ENCODE measurements at regions not wholly inside any gene's neighbourhood (a gene's known extent, or its start where the extent isn't known, plus 50 kb on each side); places are given as distances from the start of the nearest gene placed in this dataset.

GRCh38 chr13:59495299-59495698 lies 668.4 kb downstream of the DIAPH3 start:
- TF ChIP-seq POLR2A (IDR thresholded peaks at IDR 0.05) (no peak), POLR2AphosphoS5 (IDR thresholded peaks at IDR 0.05) (no peak), EP300 (IDR thresholded peaks at IDR 0.05) (no peak)
- TF ChIP-seq, protein P1, sequence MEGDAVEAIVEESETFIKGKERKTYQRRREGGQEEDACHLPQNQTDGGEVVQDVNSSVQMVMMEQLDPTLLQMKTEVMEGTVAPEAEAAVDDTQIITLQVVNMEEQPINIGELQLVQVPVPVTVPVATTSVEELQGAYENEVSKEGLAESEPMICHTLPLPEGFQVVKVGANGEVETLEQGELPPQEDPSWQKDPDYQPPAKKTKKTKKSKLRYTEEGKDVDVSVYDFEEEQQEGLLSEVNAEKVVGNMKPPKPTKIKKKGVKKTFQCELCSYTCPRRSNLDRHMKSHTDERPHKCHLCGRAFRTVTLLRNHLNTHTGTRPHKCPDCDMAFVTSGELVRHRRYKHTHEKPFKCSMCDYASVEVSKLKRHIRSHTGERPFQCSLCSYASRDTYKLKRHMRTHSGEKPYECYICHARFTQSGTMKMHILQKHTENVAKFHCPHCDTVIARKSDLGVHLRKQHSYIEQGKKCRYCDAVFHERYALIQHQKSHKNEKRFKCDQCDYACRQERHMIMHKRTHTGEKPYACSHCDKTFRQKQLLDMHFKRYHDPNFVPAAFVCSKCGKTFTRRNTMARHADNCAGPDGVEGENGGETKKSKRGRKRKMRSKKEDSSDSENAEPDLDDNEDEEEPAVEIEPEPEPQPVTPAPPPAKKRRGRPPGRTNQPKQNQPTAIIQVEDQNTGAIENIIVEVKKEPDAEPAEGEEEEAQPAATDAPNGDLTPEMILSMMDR (IDR thresholded peaks at IDR 0.05): no peak

Data from upper lobe of left lung (tissue), 4 donors.